ENCODE measurements at regions not wholly inside any gene's neighbourhood (a gene's known extent, or its start where the extent isn't known, plus 50 kb on each side); places are given as distances from the start of the nearest gene placed in this dataset.

- Histone ChIP-seq H3K4ac (ENCODE audit: low read depth, low read length) (no peak overlapping the region), H3K9me3 (ENCODE audit: control insufficient read depth, low read depth, low read length) (no peaks in the 10 kb centered on the region), H3K9ac (ENCODE audit: extremely low read depth, insufficient read length, low read length) (no peak overlapping the region), H3K23me2 (ENCODE audit: insufficient read length, low read depth, low read length, poor library complexity, severe bottlenecking) (no peaks in the 10 kb centered on the region), H3K18ac (ENCODE audit: insufficient read length, low read depth, low read length) (no peak overlapping the region), H3T11ph (ENCODE audit: low read length) (no peak overlapping the region), H2BK12ac (ENCODE audit: insufficient read length, low read depth, low read length) (no peak overlapping the region), H2BK5ac (ENCODE audit: insufficient read length, low read length) (no peak overlapping the region), H3K23ac (ENCODE audit: insufficient read length, low read depth, low read length) (no peak overlapping the region), H3K27ac (ENCODE audit: insufficient read length, low read depth, low read length) (no peak overlapping the region), H2AK5ac (ENCODE audit: insufficient read length, low read length) (no peak overlapping the region), H3K56ac (ENCODE audit: insufficient read length, low read depth, low read length) (no peak overlapping the region), H2BK20ac (ENCODE audit: low read depth, low read length, poor library complexity, severe bottlenecking) (no peak overlapping the region), H4K8ac (replicated peaks; ENCODE audit: insufficient read length, low read depth, low read length) (no peak overlapping the region), H4K91ac (ENCODE audit: insufficient read length, low read depth, low read length) (no peak overlapping the region), H3K79me2 (ENCODE audit: insufficient read depth, low read length) (no peaks in the 10 kb centered on the region), H2AFZ (ENCODE audit: low read length) (no peak overlapping the region), H3K27me3 (ENCODE audit: insufficient read depth, low read length) (no peaks in the 10 kb centered on the region), H4K5ac (ENCODE audit: insufficient read length, low read depth, low read length) (no peak overlapping the region), H3K79me1 (ENCODE audit: insufficient read depth, low read depth, low read length, poor library complexity, severe bottlenecking) (no peaks in the 10 kb centered on the region), H2BK15ac (ENCODE audit: low read depth, low read length) (no peak overlapping the region), H4K20me1 (ENCODE audit: control insufficient read depth, insufficient read depth, insufficient read length) (no peaks in the 10 kb centered on the region), H3K4me2 (ENCODE audit: insufficient read depth, insufficient read length, low read length) (no peak overlapping the region), H3K4me1 (ENCODE audit: insufficient read depth, low read length) (peaks cover 5% of the 10 kb centered on the region; the same call in 1 of the 2 replicates), H3K14ac (ENCODE audit: insufficient read depth, low read length) (no peak overlapping the region), H2BK120ac (ENCODE audit: low read depth, low read length, poor library complexity, severe bottlenecking) (no peak overlapping the region)
- Mint-ChIP-seq H3K36me3 (ENCODE audit: insufficient read depth in 1 of 3, low read depth in 3 of 3) (peaks cover 0 to 3% (median 3%) of the 10 kb centered on the region in 3 experiments; a peak in 2 of 7 replicates), H3K27ac (peak overlapping the region; percentile 93 to 99 (median 97)), H3K4me1 (peaks cover 47 to 60% of the 10 kb centered on the region in 2 experiments), H3K4me3 (no peak overlapping the region), H3K27me3 (ENCODE audit: low read depth) (peaks cover 7% of the 10 kb centered on the region), H3K9me3 (peaks cover 3 to 6% of the 10 kb centered on the region in 2 experiments; a peak in 4 of 5 replicates)
- no peak for DNase-seq
- TF ChIP-seq CTCF (conservative IDR thresholded peaks at IDR 0.05): no peak
- no CpG with 5 or more reads among the region's 3 CpGs for WGBS (ENCODE audit: extremely low coverage, insufficient read length, low lambda C conversion rate)
These were observed 243.4 kb downstream of the NUF2 start for GRCh38 chr1:163565166-163565565.
